ENCODE measurements at regions not wholly inside any gene's neighbourhood (a gene's known extent, or its start where the extent isn't known, plus 50 kb on each side); places are given as distances from the start of the nearest gene placed in this dataset.

- TF ChIP-seq ZBTB44 (tag by site-specific recombination; IDR thresholded peaks at IDR 0.05) (no peak), HOXC10 (CRISPR knock-in tag; IDR thresholded peaks at IDR 0.05) (no peak)
These were observed 282.6 kb upstream of the SMC2 start (continued) for GRCh38 chr9:103811462-103811861.

GRCh38 chr9:103816146-103816545 is 278.0 kb upstream of the SMC2 start:
- CTCF ChIA-PET, result no interaction called here
- Histone ChIP-seq H3K4me1 (ENCODE audit: control insufficient read depth, insufficient read depth, low read length) (no peaks in the 10 kb centered on the region), H3K36me3 (ENCODE audit: control insufficient read depth in 2 of 2, insufficient read depth in 1 of 2, low read length in 2 of 2) (no peaks in the 10 kb centered on the region), H3K27ac (ENCODE audit: extremely low read depth, low read depth, low read length) (no peak overlapping the region), H3K9me3 (ENCODE audit: control insufficient read depth, insufficient read depth, low read depth, low read length) (no peaks in the 10 kb centered on the region), H3K4me3 (ENCODE audit: low read depth, low read length) (no peak overlapping the region)
- POLR2A ChIA-PET, result no interaction called here
- TF ChIP-seq KLF10 (tag by site-specific recombination; IDR thresholded peaks at IDR 0.05) (no peak), KLF7 (tag by site-specific recombination; IDR thresholded peaks at IDR 0.05; ENCODE audit: borderline replicate concordance) (no peak), ZNF394 (tag by site-specific recombination; IDR thresholded peaks at IDR 0.05; ENCODE audit: borderline replicate concordance) (no peak), KLF8 (tag by site-specific recombination; IDR thresholded peaks at IDR 0.05) (no peak), ZBTB7A (tag by site-specific recombination; IDR thresholded peaks at IDR 0.05; ENCODE audit: low read depth) (no peak), SALL2 (tag by site-specific recombination; IDR thresholded peaks at IDR 0.05; ENCODE audit: borderline replicate concordance) (no peak), ZNF664 (tag by site-specific recombination; IDR thresholded peaks at IDR 0.05) (no peak), ZNF677 (tag by site-specific recombination; IDR thresholded peaks at IDR 0.05) (no peak), ZNF292 (tag by site-specific recombination; IDR thresholded peaks at IDR 0.05; ENCODE audit: borderline replicate concordance, low read depth) (no peak), GLIS1 (tag by site-specific recombination; IDR thresholded peaks at IDR 0.05) (no peak), ZNF404 (tag by site-specific recombination; IDR thresholded peaks at IDR 0.05) (no peak), ZNF670 (tag by site-specific recombination; IDR thresholded peaks at IDR 0.05; ENCODE audit: low read depth) (no peak), ZNF514 (tag by site-specific recombination; IDR thresholded peaks at IDR 0.05) (no peak), ZNF350 (tag by site-specific recombination; IDR thresholded peaks at IDR 0.05) (no peak), ZNF23 (tag by site-specific recombination; IDR thresholded peaks at IDR 0.05; ENCODE audit: borderline replicate concordance) (no peak), ZNF585B (tag by site-specific recombination; IDR thresholded peaks at IDR 0.05) (no peak), ZBTB8A (tag by site-specific recombination; IDR thresholded peaks at IDR 0.05) (no peak), ZNF473 (tag by site-specific recombination; IDR thresholded peaks at IDR 0.05) (no peak), HIC1 (tag by site-specific recombination; IDR thresholded peaks at IDR 0.05) (no peak)

GRCh38 chr9:103819936-103820335 is 274.2 kb upstream of the SMC2 start:
- ChIA-PET CTCF (interaction anchor here (0.7 kb wide), 1 partner anchor 80 kb away, joined by 3 read pairs; no protein-coding TSS in a partner anchor), POLR2A (no interaction called here)
- Histone ChIP-seq H3K27ac (ENCODE audit: extremely low read depth, low read depth, low read length) (no peak overlapping the region), H3K9me3 (ENCODE audit: control insufficient read depth, insufficient read depth, low read depth, low read length) (no peaks in the 10 kb centered on the region), H3K36me3 (ENCODE audit: control insufficient read depth in 2 of 2, insufficient read depth in 1 of 2, low read length in 2 of 2) (no peaks in the 10 kb centered on the region), H3K4me3 (ENCODE audit: low read depth, low read length) (no peak overlapping the region), H3K4me1 (ENCODE audit: control insufficient read depth, insufficient read depth, low read length) (no peaks in the 10 kb centered on the region)
- TF ChIP-seq BCL6B (tag by site-specific recombination; IDR thresholded peaks at IDR 0.05) (no peak), ZNF621 (tag by site-specific recombination; IDR thresholded peaks at IDR 0.05) (no peak), ZNF121 (tag by site-specific recombination; IDR thresholded peaks at IDR 0.05) (no peak), BCL11A (tag by site-specific recombination; IDR thresholded peaks at IDR 0.05; ENCODE audit: low read depth) (no peak), KLF10 (tag by site-specific recombination; IDR thresholded peaks at IDR 0.05) (no peak), ZNF148 (tag by site-specific recombination; IDR thresholded peaks at IDR 0.05; ENCODE audit: borderline replicate concordance) (no peak), ZNF16 (tag by site-specific recombination; IDR thresholded peaks at IDR 0.05; ENCODE audit: low read depth) (no peak), MEIS1 (CRISPR knock-in tag; IDR thresholded peaks at IDR 0.05; ENCODE audit: borderline replicate concordance) (no peak), SCRT1 (tag by site-specific recombination; IDR thresholded peaks at IDR 0.05; ENCODE audit: borderline replicate concordance) (no peak)
